ENCODE measurements at regions not wholly inside any gene's neighbourhood (a gene's known extent, or its start where the extent isn't known, plus 50 kb on each side); places are given as distances from the start of the nearest gene placed in this dataset.

DNA sequence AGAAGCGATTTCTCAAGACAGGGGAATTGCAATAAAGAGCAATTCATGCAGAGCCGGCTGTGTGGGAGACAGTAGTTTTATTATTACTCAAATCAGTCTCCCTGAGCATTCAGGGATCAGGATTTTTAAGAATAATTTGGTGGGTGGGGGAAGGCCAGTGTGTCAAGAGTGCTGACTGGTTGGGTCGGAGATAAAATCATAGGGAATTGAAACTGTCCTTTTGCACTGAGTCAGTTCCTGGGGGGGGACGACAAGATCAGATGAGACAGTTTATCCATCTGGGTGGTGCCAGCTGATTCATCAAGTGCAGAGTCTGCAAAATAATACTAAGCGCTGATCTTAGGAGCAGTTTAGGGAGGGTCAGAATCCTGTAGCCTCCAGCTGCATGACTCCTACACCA, 502.4 kb downstream of the NLGN4X start:
- no peak for TF ChIP-seq POLR2A (IDR thresholded peaks at IDR 0.05; ENCODE audit: low read length)
- no peak for TF ChIP-seq GATA1 (IDR thresholded peaks at IDR 0.05; ENCODE audit: low read depth, low read length)

Measured in erythroblast (primary cell).